ENCODE measurements at regions not wholly inside any gene's neighbourhood (a gene's known extent, or its start where the extent isn't known, plus 50 kb on each side); places are given as distances from the start of the nearest gene placed in this dataset.
"Not testable (repeated sequence)": the region's sequence is repeated elsewhere in the genome, so short reads cannot be mapped to it uniquely, and the experiment has no call there.

DNA sequence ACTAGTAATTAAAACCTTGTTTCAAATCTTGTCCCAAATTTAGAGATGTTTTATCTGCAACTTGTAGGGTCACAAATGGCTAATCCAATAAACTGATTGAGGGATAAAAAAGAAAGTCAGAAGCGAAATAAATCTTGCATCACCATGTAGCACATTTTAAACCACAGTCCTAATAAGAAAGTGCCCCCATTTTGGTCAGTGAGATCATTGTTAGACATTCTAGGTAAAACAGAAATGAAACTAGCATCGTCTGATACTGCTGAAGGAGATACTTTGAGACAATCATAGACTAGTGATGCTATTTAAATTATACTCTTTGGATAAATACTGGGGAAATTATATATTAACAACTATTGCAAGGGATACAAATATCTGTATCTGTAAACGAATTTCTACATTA lies 247.9 kb downstream of the AMY1C start:
- no peak overlapping the region for H3K4me3 ChIP-seq (ENCODE audit: low read depth, low read length)
- TF ChIP-seq, protein P1, sequence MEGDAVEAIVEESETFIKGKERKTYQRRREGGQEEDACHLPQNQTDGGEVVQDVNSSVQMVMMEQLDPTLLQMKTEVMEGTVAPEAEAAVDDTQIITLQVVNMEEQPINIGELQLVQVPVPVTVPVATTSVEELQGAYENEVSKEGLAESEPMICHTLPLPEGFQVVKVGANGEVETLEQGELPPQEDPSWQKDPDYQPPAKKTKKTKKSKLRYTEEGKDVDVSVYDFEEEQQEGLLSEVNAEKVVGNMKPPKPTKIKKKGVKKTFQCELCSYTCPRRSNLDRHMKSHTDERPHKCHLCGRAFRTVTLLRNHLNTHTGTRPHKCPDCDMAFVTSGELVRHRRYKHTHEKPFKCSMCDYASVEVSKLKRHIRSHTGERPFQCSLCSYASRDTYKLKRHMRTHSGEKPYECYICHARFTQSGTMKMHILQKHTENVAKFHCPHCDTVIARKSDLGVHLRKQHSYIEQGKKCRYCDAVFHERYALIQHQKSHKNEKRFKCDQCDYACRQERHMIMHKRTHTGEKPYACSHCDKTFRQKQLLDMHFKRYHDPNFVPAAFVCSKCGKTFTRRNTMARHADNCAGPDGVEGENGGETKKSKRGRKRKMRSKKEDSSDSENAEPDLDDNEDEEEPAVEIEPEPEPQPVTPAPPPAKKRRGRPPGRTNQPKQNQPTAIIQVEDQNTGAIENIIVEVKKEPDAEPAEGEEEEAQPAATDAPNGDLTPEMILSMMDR (IDR thresholded peaks at IDR 0.05; ENCODE audit: low read depth, low read length) = no peak

DNA sequence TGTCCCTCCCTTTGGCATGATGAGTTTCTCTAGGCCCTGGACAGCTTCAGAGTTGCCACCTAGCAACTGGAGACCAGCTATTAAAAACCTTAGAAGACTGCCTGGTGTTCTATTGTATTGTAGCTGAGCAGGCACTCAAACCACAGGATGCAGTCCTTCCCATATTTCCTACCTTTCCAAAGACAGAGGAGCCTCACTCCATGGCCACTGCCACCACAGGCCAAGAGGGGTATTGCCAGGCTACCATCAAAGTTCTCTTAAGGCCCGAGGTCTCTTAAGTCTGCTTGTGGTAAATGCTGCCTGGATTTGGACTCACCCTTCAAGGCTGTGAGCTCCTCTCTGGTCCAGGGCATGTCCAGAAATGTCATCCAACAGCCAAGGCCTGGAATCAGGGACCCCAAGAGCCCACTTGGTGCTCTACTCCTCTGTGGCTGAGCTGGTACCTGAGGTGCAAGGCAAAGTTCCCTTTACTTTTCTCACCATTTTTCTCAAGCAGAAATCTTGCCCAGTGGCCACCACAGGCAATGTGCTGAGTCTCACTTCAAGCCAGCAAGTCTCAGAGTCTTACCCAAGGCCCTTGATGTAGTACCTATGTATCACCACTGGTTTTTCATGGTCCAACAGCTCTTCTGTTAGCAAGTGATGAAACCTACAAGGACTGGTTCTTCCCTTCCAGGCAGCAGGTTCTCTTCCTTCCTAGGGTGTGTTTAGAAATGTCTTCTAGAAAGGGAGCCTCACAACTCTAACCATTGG lies 269.4 kb downstream of the AMY1C start:
- TF ChIP-seq, protein P1 (IDR thresholded peaks at IDR 0.05; ENCODE audit: low read depth, low read length) = no peak
- H3K4me3 ChIP-seq (ENCODE audit: low read depth, low read length) = no peak overlapping the region

DNA sequence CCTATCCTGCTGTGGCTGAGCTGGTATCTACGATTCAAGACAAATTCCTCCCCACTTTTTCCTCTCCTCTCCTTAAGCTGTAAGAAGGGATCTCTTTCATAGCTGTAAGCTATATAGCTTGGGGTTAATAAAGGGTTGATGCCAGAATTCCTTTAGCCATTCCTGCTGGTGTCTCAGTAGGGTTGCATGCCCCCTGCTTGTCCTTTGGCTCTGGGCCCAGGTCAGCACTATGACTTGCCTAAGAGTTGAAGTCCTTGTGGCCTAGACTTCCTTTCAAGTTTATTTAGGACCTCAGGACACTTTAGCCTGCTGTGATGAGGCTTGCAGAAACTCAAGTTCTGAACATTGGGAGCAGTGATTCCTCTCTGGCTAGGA lies 270.0 kb downstream of the AMY1C start:
- H3K4me3 ChIP-seq (ENCODE audit: low read depth, low read length) = no peak overlapping the region
- TF ChIP-seq, protein P1 (IDR thresholded peaks at IDR 0.05; ENCODE audit: low read depth, low read length) = no peak

DNA sequence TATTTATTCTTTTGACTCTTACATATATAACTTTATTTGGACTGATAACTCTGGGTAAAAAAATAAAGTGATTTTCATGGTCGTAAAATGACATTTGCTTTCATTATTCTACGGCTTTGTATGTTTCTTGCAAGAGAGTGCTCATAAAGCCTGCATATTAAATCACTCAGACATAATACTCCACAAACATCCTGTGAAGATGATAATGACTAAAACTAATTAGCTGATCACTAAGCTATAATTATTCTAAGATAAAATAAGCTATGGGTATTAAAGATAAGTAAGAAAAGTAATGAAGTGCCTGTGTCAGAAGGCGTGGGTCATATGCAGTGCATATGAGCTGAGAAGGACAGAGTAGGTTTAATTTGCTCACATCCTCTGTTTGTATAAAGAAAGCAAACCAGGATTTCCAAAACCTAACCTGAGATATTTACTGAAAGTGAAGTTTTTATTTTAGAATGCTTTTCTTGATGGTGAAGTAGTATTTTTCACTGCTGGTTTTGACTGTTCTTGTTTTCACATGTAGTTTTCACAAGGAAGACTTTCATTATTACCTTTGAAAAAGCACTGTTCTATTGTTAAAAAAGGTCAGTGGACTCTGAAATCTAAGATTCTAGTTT lies 278.8 kb downstream of the AMY1C start:
- TF ChIP-seq, protein P1 (IDR thresholded peaks at IDR 0.05; ENCODE audit: low read depth, low read length) = no peak
- H3K4me3 ChIP-seq (ENCODE audit: low read depth, low read length) = no peak overlapping the region

DNA sequence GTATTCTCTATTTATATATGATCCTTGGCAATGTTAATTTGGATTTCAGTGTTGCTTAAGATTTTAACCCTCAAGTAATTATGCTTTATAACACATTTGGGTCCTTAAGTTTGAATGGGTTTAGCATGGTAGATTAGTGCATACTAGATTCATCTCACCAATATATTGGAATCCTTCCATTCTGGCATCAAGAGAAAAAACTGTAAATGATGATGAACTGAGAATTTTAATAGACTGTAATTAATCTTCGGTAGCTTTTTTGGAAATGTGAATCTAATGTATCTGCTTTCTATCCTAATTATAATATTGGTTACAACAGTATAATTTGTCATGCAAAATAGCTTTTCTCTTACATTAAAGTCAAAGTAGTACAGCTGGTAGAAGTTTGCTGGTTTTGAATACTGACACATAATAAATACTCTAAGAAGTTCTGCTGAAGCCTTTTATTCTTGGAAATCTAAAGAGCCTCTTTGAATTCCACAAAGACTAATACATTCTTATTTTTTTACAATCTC lies 279.8 kb downstream of the AMY1C start:
- TF ChIP-seq, protein P1 (IDR thresholded peaks at IDR 0.05; ENCODE audit: low read depth, low read length) = no peak
- H3K4me3 ChIP-seq (ENCODE audit: low read depth, low read length) = no peak overlapping the region

DNA sequence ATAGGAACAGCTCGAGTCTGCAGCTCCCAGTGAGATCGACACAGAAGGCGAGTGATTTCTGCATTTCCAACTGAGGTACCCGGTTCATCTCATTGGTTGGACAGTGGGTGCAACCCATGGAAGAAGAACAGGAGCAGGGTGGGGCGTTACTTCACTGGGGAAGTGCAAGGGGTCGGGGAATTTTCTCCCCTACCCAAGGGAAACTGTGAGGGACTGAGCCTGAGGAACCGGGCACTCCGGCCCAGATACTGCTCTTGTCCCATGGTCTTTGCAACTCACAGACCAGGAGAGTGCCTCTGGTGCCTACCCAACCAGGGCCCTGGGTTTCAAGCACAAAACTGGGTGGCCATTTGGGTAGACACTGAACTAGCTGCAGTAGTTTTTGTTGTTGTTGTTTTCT lies 307.1 kb downstream of the AMY1C start:
- TF ChIP-seq, protein P1 (IDR thresholded peaks at IDR 0.05; ENCODE audit: low read depth, low read length) = no peak
- no peak overlapping the region for H3K4me3 ChIP-seq (ENCODE audit: low read depth, low read length)

DNA sequence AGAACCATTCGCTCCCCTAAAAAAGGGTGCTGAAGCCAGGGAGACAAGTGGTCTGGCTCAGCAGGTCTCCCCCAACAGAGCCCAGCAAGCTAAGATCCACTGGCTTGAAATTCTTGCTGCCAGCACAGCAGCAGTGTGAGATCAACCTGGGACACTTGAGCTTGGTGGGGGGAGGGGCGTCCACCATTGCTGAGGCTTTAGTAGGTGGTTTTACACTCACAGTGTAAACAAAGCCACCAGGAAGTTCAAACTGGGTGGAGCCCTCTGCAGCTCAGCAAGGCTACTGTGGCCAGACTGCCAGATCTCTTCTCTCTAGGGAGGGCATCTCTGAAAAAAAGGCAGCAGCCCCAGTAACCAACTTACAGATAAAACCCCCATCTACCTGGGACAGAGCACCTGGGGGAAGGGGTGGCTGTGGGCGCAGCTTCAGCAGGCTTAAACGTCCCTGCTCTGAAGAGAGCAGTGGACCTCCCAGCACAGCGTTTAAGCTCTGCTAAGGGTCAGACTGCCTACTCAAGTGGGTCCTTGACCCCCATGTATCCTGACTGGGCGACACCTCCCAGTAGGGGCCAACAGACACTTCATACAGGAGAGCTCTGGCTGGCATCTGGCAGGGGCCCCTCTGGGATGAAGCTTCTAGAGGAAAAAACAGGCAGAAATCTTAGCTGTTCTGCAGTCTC lies 307.7 kb downstream of the AMY1C start:
- not testable (repeated sequence) for H3K4me3 ChIP-seq (ENCODE audit: low read depth, low read length)

DNA sequence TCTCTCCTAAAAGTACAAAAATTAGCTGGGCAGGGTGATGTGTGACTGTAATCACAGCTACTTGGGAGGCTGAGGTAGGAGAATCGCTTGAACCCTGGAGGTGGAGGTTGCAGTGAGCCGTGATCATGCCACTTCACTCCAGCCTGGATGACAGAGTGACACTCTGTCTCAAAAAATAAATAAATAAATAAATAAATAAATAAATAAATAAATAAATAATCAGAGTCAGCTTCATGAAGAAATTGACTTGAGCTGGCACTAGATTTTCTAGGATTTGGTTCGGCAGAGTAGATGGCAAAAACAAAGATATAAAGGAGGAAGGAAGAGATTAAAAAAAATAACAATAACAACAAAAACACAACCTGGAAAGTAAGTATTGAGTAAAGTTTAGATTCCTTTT lies 311.9 kb downstream of the AMY1C start:
- H3K4me3 ChIP-seq (ENCODE audit: low read depth, low read length) = not testable (repeated sequence)
